ENCODE measurements at regions not wholly inside any gene's neighbourhood (a gene's known extent, or its start where the extent isn't known, plus 50 kb on each side); places are given as distances from the start of the nearest gene placed in this dataset.
"Not testable (repeated sequence)": the region's sequence is repeated elsewhere in the genome, so short reads cannot be mapped to it uniquely, and the experiment has no call there.

- not testable (repeated sequence) for H3K27ac Mint-ChIP-seq
Observed at GRCh38 chr9:67106659-67107058, 114.3 kb upstream of the SPATA31A3 start.

GRCh38 chr9:67102506-67103276, 110.3 kb upstream of the SPATA31A3 start:
- H3K36me3 Mint-ChIP-seq; H3K4me3 Mint-ChIP-seq; ATAC-seq; H3K4me1 Mint-ChIP-seq; DNase-seq; H3K27ac Mint-ChIP-seq; H3K9me3 Mint-ChIP-seq (ENCODE audit: low read depth); H3K27me3 Mint-ChIP-seq; CTCF ChIA-PET: not testable (repeated sequence)

More at GRCh38 chr9:67106659-67107058, 114.3 kb upstream of the SPATA31A3 start:
- CTCF ChIA-PET; H3K36me3 Mint-ChIP-seq; H3K9me3 Mint-ChIP-seq (ENCODE audit: low read depth); DNase-seq; ATAC-seq; H3K4me3 Mint-ChIP-seq; H3K4me1 Mint-ChIP-seq; H3K27me3 Mint-ChIP-seq: not testable (repeated sequence)

GRCh38 chr9:67091104-67091503, 98.8 kb upstream of the SPATA31A3 start:
- H3K27ac Mint-ChIP-seq, ATAC-seq, H3K36me3 Mint-ChIP-seq: not testable (repeated sequence)

DNA sequence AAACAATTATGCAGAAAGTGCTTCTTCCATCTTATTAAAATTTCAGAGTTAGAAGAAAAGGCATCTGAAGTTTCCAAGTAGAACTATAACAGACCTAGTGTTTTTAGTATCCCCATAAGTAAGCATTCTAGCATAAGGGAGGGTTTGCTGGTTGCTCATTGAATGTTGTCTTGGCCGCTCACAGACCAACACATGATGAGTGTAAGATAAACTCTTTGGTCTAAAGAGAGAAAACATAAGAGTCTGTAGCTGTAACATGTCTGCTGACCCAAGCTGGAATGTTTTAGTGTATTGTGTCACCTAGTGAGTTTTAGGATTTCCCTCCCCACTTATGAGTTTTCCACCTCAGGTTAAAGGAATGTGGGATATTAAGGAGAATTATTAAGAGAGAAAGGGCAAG, 94.5 kb upstream of the SPATA31A3 start:
- H3K4me1 Mint-ChIP-seq; DNase-seq; CTCF ChIA-PET; H3K9me3 Mint-ChIP-seq (ENCODE audit: low read depth); H3K36me3 Mint-ChIP-seq; ATAC-seq; H3K27ac Mint-ChIP-seq; H3K27me3 Mint-ChIP-seq; H3K4me3 Mint-ChIP-seq: not testable (repeated sequence)

More at GRCh38 chr9:67091104-67091503, 98.8 kb upstream of the SPATA31A3 start:
- H3K4me3 Mint-ChIP-seq; H3K9me3 Mint-ChIP-seq (ENCODE audit: low read depth); H3K27me3 Mint-ChIP-seq; DNase-seq; CTCF ChIA-PET; H3K4me1 Mint-ChIP-seq: not testable (repeated sequence)

DNA sequence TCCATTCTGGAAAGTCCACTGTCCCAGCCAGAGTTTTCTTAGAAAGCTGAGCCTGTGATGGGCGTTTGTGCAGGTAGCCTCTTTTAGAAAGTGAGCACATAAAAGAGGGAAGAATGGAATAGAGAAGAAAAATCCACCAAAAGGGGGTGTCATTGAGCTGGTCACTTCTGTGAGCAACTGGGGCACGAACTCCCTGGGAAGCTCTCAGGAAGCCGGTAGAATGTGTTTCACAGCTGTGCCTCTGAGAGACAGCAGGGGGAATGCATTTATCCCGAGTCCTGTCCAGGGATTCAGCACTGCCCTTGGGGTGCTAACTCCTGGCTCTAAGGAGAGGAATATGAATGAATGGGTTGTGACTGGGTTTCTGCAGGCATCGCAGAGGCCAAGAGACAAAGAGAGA, 73.8 kb upstream of the SPATA31A3 start:
- H3K4me3 Mint-ChIP-seq; ATAC-seq; H3K27ac Mint-ChIP-seq; CTCF ChIA-PET; H3K36me3 Mint-ChIP-seq; H3K4me1 Mint-ChIP-seq; H3K9me3 Mint-ChIP-seq (ENCODE audit: low read depth); DNase-seq; H3K27me3 Mint-ChIP-seq: not testable (repeated sequence)

DNA sequence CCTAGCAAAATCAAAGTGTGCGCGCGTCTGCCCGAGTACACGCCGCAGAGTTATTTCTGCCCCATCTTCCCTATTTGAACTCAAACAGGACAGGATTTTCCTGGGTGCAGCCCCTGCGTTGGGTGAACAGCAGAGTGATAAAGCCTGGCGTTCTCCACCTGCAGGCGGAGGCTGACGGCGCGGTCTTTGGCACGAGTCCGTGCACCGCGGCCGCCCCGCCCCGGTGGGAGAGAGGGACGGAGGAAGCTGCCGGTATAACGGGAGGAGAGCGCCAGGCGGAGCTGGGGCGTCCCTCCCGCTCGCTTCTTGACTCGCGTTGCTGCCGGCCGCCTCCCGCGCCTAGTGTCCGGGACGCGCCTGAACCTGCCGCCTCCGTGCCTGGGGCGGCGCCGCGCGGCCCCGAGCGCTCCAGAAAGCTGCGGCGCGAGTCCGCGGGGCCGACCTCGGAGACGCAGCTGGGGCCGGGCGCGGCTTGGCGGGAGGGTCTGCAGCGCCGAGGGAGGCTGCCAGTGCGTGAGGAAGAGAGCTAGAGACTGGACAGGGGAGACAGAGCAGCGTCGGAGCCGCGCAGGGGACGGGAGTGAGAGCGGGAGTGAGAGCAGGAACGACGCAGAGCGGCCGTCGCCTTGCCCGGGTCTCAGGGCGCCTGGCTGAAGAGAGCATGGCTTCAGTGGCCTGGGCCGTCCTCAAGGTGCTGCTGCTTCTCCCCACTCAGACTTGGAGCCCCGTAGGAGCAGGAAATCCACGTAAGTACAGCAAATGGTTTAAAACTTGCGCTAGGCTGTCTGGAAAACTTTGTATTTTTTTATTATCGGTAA, 66.8 kb upstream of the SPATA31A3 start:
- H3K27ac Mint-ChIP-seq; H3K4me3 Mint-ChIP-seq; H3K36me3 Mint-ChIP-seq; H3K27me3 Mint-ChIP-seq; H3K4me1 Mint-ChIP-seq; H3K9me3 Mint-ChIP-seq (ENCODE audit: low read depth); DNase-seq; ATAC-seq; CTCF ChIA-PET: not testable (repeated sequence)

All from activated CD8-positive, alpha-beta memory T cell treated with anti-CD3 and anti-CD28 coated beads, Interleukin-2, amount 10 ng/mL, durations not matched to agents 7 days and 5 days (primary cell).